Keratinocyte (primary cell): ENCODE measurements at regions not wholly inside any gene's neighbourhood (a gene's known extent, or its start where the extent isn't known, plus 50 kb on each side); places are given as distances from the start of the nearest gene placed in this dataset.

ENCODE experiments used
- EZH2 ChIP-seq: IDR thresholded peaks from one replicate; pipeline ENCODE4 v1.6.1; 2012; ENCODE audit warnings: inconsistent platforms, mild to moderate bottlenecking, low read length, moderate library complexity
- TF ChIP-seq, protein P1 (sequence below), 3 experiments: IDR thresholded peaks in 1 of 3; conservative IDR thresholded peaks in 1 of 3; optimal IDR thresholded peaks in 1 of 3; 2 replicates in 2 of 3; 3 replicates in 1 of 3; pipeline versions ENCODE3 to v1.5.1; 2011; ENCODE audit warnings: low read length in 3 of 3, mild to moderate bottlenecking in 3 of 3, moderate library complexity in 2 of 3, control low read depth in 1 of 3, inconsistent platforms in 1 of 3; ENCODE audit not compliant: insufficient read depth in 2 of 3; ENCODE audit errors: extremely low read depth in 1 of 3

DNA sequence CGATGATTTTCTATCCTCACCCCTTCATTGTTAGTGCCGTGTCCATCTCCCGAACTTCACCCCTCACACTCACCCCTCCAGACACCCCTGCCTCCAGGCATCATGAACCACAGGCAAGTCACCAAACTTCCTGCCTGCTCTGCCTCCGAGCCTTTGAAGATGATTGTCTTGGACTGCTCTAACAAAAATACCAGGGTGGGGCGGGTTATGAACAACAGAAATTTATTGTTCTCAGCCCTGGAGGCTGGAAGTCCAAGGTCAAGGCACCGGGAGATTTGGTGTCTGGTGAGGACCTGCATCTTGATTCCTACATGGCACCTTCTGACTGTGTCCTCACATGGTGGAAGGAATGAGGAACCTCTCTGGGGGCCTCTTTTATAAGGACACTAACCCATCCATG, 1508.3 kb downstream of the TBC1D22A start:
- TF ChIP-seq, protein P1, sequence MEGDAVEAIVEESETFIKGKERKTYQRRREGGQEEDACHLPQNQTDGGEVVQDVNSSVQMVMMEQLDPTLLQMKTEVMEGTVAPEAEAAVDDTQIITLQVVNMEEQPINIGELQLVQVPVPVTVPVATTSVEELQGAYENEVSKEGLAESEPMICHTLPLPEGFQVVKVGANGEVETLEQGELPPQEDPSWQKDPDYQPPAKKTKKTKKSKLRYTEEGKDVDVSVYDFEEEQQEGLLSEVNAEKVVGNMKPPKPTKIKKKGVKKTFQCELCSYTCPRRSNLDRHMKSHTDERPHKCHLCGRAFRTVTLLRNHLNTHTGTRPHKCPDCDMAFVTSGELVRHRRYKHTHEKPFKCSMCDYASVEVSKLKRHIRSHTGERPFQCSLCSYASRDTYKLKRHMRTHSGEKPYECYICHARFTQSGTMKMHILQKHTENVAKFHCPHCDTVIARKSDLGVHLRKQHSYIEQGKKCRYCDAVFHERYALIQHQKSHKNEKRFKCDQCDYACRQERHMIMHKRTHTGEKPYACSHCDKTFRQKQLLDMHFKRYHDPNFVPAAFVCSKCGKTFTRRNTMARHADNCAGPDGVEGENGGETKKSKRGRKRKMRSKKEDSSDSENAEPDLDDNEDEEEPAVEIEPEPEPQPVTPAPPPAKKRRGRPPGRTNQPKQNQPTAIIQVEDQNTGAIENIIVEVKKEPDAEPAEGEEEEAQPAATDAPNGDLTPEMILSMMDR (optimal IDR thresholded peaks at IDR 0.05 in 1 of 3, IDR thresholded peaks at IDR 0.05 in 1 of 3, conservative IDR thresholded peaks at IDR 0.05 in 1 of 3; ENCODE audit: extremely low read depth in 1 of 3, insufficient read depth in 2 of 3, low read length in 3 of 3) = no peak
- TF ChIP-seq EZH2 = no peak
